C1 segment of cervical spinal cord (tissue), 14 donors: ENCODE measurements at regions not wholly inside any gene's neighbourhood (a gene's known extent, or its start where the extent isn't known, plus 50 kb on each side); places are given as distances from the start of the nearest gene placed in this dataset.
A peak's percentile ranks its signal among the peaks of the same experiment; 100 is the strongest.

Experiments used
- DNase-seq, 14 donors: peaks; one replicate each; lab custom pipeline; 2025; lab: John Stamatoyannopoulos, UW

GRCh38 chr5:157918811-157919742, 60.1 kb upstream of the CLINT1 start:
- no peak for DNase-seq

GRCh38 chr5:157917899-157918809, 59.2 kb upstream of the CLINT1 start:
- peak in 2 of 14 donors; percentile 0 to 39 for DNase-seq

GRCh38 chr5:157917491-157917890, 58.5 kb upstream of the CLINT1 start:
- no peak for DNase-seq

- peak; percentile 0 to 80 (median 65) for DNase-seq
These were observed 56.7 kb upstream of the CLINT1 start for GRCh38 chr5:157915638-157916037.

- DNase-seq: no peak
These were observed 55.3 kb upstream of the CLINT1 start for GRCh38 chr5:157914151-157914788.

GRCh38 chr5:157913575-157913974, 54.6 kb upstream of the CLINT1 start:
- no peak for DNase-seq

GRCh38 chr5:157912621-157913325, 53.8 kb upstream of the CLINT1 start:
- DNase-seq: no peak

GRCh38 chr5:157911568-157911967, 52.6 kb upstream of the CLINT1 start:
- DNase-seq: no peak
